ENCODE measurements at regions not wholly inside any gene's neighbourhood (a gene's known extent, or its start where the extent isn't known, plus 50 kb on each side); places are given as distances from the start of the nearest gene placed in this dataset.
"Not testable (repeated sequence)": the region's sequence is repeated elsewhere in the genome, so short reads cannot be mapped to it uniquely, and the experiment has no call there.

GRCh38 chr1:234791615-234792014 is 181.6 kb upstream of the IRF2BP2 start:
- not testable (repeated sequence) for DNase-seq (ENCODE audit: low spot score)

GRCh38 chr1:234790333-234790732 is 180.4 kb upstream of the IRF2BP2 start:
- DNase-seq (ENCODE audit: low spot score), result not testable (repeated sequence)

- DNase-seq (ENCODE audit: low spot score), result not testable (repeated sequence)
Observed at GRCh38 chr1:234787011-234787584, 177.1 kb upstream of the IRF2BP2 start.

- DNase-seq (ENCODE audit: low spot score), result not testable (repeated sequence)
Observed at GRCh38 chr1:234785922-234786321, 175.9 kb upstream of the IRF2BP2 start.

- not testable (repeated sequence) for DNase-seq (ENCODE audit: low spot score)
Observed at GRCh38 chr1:234785471-234785919, 175.5 kb upstream of the IRF2BP2 start.

- not testable (repeated sequence) for DNase-seq (ENCODE audit: low spot score)
Observed at GRCh38 chr1:234784108-234784507, 174.1 kb upstream of the IRF2BP2 start.

- DNase-seq (ENCODE audit: low spot score), result peak; percentile 14
Observed at GRCh38 chr1:234782791-234783190, 172.8 kb upstream of the IRF2BP2 start.

GRCh38 chr1:234782105-234782751 is 172.2 kb upstream of the IRF2BP2 start:
- no peak for DNase-seq (ENCODE audit: low spot score)

- no peak for DNase-seq (ENCODE audit: low spot score)
Observed at GRCh38 chr1:234781241-234782065, 171.5 kb upstream of the IRF2BP2 start.

GRCh38 chr1:234780531-234781162 is 170.7 kb upstream of the IRF2BP2 start:
- DNase-seq (ENCODE audit: low spot score), result peak; percentile 16

GRCh38 chr1:234780112-234780511 is 170.1 kb upstream of the IRF2BP2 start:
- no peak for DNase-seq (ENCODE audit: low spot score)

GRCh38 chr1:234779600-234779999 is 169.6 kb upstream of the IRF2BP2 start:
- not testable (repeated sequence) for DNase-seq (ENCODE audit: low spot score)

- DNase-seq (ENCODE audit: low spot score), result peak; percentile 21
Observed at GRCh38 chr1:234779160-234779538, 169.2 kb upstream of the IRF2BP2 start.

- peak; percentile 22 for DNase-seq (ENCODE audit: low spot score)
Observed at GRCh38 chr1:234778221-234779159, 168.5 kb upstream of the IRF2BP2 start.

- peak; percentile 21 for DNase-seq (ENCODE audit: low spot score)
Observed at GRCh38 chr1:234777856-234778220, 167.9 kb upstream of the IRF2BP2 start.

GRCh38 chr1:234776876-234777855 is 167.2 kb upstream of the IRF2BP2 start:
- DNase-seq (ENCODE audit: low spot score), result no peak

- DNase-seq (ENCODE audit: low spot score), result no peak
Observed at GRCh38 chr1:234776256-234776875, 166.4 kb upstream of the IRF2BP2 start.

GRCh38 chr1:234775477-234776246 is 165.7 kb upstream of the IRF2BP2 start:
- DNase-seq (ENCODE audit: low spot score), result no peak

- DNase-seq (ENCODE audit: low spot score), result no peak
Observed at GRCh38 chr1:234774971-234775370, 165.0 kb upstream of the IRF2BP2 start.

Measured in NAMALWA (cell line).